ENCODE measurements at regions not wholly inside any gene's neighbourhood (a gene's known extent, or its start where the extent isn't known, plus 50 kb on each side); places are given as distances from the start of the nearest gene placed in this dataset.

DNA sequence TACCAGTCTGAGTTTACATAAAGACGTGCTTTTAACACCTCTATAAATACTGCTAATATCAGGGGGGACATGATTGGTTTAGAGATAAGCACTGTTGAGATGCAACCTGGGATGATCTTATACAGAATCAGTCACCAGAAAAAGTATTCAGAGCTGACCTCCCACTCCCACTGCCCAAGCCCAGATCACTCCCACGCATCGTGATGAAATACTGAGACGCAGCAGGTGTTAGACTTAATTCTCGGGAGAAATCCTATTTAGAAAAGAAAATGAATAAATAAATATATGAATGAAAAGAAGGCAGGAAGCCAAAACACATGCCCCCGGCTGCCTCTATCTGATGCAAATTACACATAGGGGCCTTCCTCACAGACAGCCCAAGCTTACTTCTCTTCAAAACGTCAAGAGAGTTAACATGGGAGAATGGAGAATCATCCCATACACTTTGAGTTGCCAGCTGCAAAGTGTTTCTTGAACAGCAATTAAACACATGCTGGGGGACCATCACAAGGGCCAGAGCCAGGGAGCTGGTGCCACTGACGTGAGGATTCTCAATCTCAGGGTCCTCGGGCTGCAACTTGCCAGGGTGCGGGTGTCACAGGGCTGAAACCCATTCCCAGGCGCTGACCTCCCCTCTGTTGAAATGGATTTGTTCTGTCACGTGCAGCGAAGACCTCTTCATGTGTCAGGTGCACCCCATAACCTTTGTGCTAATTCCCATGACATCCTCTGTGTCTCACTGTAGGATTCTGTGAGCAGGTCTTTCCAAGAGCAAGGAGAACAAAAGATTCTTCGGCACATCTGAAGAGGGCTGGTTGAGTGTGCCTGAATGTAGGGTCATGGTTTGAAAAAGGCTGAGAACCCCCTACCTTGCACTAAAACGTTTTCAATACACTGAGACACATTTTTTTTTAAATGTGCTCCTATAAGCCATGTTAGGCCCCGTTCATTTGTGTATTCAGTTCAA lies 764.2 kb upstream of the ARRDC4 start:
- no peak overlapping the region for H3K4me3 ChIP-seq
- H3K27ac ChIP-seq = no peak overlapping the region
- H3K36me3 ChIP-seq = no peaks in the 10 kb centered on the region
- no peak for TF ChIP-seq POLR2A (IDR thresholded peaks at IDR 0.05)
- TF ChIP-seq CTCF (IDR thresholded peaks at IDR 0.05 in 4 of 5, conservative IDR thresholded peaks at IDR 0.05 in 1 of 5) = no peak
- no peaks in the 10 kb centered on the region for H3K27me3 ChIP-seq
- in situ Hi-C loops (cut with MboI; ENCODE audit: low sequenced_read_pairs in 4 of 4) (no loop called here), intact Hi-C loops (cut with DNase I; ENCODE audit: low total_unique reads) (no loop called here)
- H3K9me3 ChIP-seq = no peaks in the 10 kb centered on the region
- DNase-seq (no peak), ATAC-seq (no peak)
- no peaks in the 10 kb centered on the region for H3K4me1 ChIP-seq

DNA sequence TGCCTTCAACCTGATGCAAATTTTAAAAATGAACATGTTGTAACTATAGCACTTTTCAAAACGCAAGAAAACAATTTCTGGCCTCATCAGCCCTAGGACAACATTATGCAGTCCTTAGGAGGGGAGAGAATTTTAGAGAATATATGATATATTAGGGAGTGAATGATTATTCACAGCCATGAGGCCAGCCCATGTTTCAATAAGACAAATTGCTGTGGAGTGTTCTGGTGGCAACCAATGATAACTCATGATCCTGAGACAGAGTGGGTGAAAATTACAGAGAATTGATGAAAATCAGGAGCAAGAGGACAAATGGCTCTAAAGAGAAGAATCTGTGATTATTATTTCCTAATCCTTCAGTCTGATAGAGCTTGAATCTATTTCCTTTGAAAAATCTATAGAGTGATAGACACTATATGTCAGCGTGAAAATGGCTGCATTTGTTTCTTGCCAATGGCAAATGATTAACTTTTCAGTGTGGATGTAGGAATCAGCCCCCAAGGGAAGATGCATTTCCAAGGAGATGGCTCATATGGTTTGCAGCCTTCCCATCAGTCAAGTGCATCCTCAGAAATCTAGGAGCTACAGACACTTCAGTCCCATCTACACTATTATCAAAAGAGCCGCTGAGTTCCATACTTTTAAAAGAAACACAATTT lies 761.0 kb upstream of the ARRDC4 start:
- ATAC-seq (no peak), DNase-seq (no peak)
- Histone ChIP-seq H3K9me3 (no peaks in the 10 kb centered on the region), H3K4me1 (no peaks in the 10 kb centered on the region), H3K36me3 (no peaks in the 10 kb centered on the region), H3K4me3 (no peak overlapping the region), H3K27ac (no peak overlapping the region), H3K27me3 (no peaks in the 10 kb centered on the region)
- in situ Hi-C loops (cut with MboI; ENCODE audit: low sequenced_read_pairs in 4 of 4) (no loop called here), intact Hi-C loops (cut with DNase I; ENCODE audit: low total_unique reads) (no loop called here)
- TF ChIP-seq CTCF (IDR thresholded peaks at IDR 0.05 in 4 of 5, conservative IDR thresholded peaks at IDR 0.05 in 1 of 5) = no peak

DNA sequence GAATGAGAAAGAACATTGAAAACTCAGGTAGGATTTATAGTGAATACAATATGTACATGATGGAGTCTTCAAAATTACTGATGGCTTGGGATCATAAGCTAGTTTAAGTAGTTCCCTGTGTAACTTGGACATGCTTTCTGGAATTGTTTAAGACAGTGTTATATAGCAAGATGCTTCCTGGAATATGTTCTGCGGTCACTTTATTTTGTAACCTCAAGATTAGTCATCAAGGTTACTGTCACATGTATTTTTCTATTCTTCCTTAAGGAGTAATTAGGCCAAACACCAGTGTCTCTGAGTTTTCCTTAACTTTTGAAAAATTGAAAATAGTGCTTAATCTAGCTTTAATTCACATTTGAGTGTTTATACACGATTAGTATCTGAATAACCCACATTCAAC lies 760.3 kb upstream of the ARRDC4 start:
- DNase-seq (no peak), ATAC-seq (no peak)
- no peak overlapping the region for H3K4me3 ChIP-seq
- in situ Hi-C loops (cut with MboI; ENCODE audit: low sequenced_read_pairs in 4 of 4) (no loop called here), intact Hi-C loops (cut with DNase I; ENCODE audit: low total_unique reads) (no loop called here)
- no peaks in the 10 kb centered on the region for H3K4me1 ChIP-seq
- H3K27ac ChIP-seq = no peak overlapping the region
- H3K9me3 ChIP-seq = no peaks in the 10 kb centered on the region
- H3K27me3 ChIP-seq = no peaks in the 10 kb centered on the region
- no peak for TF ChIP-seq POLR2A (IDR thresholded peaks at IDR 0.05)
- TF ChIP-seq CTCF (IDR thresholded peaks at IDR 0.05 in 4 of 5, conservative IDR thresholded peaks at IDR 0.05 in 1 of 5) = no peak
- H3K36me3 ChIP-seq = no peaks in the 10 kb centered on the region

DNA sequence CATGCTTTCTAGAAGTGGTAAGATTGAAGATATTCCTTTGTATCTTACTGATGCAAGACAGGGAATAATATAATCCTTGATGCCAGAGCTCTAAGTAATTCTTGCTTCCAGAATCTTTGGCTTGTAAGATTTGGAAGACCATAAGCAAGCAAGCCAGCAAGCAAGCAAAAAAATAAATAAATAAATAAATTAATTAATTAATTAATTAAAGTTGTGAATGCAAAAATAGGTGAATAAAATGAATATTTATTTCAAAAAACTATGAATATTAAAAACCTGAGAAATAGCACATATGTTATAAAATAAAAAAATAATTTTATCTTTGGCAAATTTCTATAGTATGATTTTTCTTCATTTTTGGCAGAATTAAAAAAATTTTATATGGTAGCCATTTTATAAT lies 750.2 kb upstream of the ARRDC4 start:
- in situ Hi-C loops (cut with MboI; ENCODE audit: low sequenced_read_pairs in 4 of 4) = no loop called here
- intact Hi-C loops (cut with DNase I; ENCODE audit: low total_unique reads) = no loop called here

More for the DNA sequence above, 750.2 kb upstream of the ARRDC4 start:
- no peaks in the 10 kb centered on the region for H3K27me3 ChIP-seq
- H3K36me3 ChIP-seq = no peaks in the 10 kb centered on the region
- H3K4me3 ChIP-seq = no peak overlapping the region
- DNase-seq (no peak), ATAC-seq (no peak)
- no peak overlapping the region for H3K27ac ChIP-seq
- H3K4me1 ChIP-seq = no peaks in the 10 kb centered on the region
- no peaks in the 10 kb centered on the region for H3K9me3 ChIP-seq
- TF ChIP-seq POLR2A (IDR thresholded peaks at IDR 0.05) (no peak), CTCF (IDR thresholded peaks at IDR 0.05 in 4 of 5, conservative IDR thresholded peaks at IDR 0.05 in 1 of 5) (no peak)

Measured in gastrocnemius medialis (tissue), 4 donors.